Pulmonary artery endothelial cell (primary cell): ENCODE measurements at regions not wholly inside any gene's neighbourhood (a gene's known extent, or its start where the extent isn't known, plus 50 kb on each side); places are given as distances from the start of the nearest gene placed in this dataset.
"Not testable (repeated sequence)": the region's sequence is repeated elsewhere in the genome, so short reads cannot be mapped to it uniquely, and the experiment has no call there.

Experiments
- DNase-seq: peaks from one replicate; pipeline ENCODE4 v3.0.0-alpha.2; 2011; ENCODE audit warnings: low read depth, low spot score

DNA sequence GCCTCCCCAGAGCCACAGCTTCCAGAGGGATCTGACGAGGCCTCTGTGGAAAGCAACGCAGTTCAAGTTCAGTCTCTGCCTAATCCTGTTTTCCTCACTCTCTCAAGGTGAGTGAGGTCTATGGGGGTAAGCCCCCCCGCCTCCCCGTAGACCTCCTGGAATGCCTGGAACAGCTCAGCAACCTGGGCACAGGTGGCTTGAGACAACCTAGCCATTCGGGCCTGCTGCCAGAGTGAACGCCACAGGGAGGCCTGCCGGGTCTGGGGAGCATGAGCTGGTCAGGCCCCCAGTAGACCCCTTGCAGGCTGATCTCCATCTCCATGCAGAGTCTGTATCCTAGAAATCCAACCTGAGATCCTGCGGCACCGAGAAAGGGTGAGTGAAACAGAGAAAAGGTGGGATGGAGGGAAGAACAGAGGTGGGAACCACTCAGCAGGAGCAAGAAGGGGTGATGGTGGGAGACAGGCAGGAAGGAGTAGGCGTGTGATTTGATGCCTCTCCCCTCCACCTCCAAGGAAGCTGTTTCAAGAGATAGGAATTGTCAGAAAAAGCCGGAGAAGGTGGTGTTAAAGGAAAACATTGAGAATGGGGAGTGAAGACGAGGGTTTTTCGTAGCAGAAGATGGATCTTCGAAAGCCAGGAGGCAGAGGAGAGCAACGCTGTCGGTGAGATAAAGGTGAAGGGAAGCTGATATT, 123.1 kb upstream of the PRMT8 start:
- DNase-seq: no peak

DNA sequence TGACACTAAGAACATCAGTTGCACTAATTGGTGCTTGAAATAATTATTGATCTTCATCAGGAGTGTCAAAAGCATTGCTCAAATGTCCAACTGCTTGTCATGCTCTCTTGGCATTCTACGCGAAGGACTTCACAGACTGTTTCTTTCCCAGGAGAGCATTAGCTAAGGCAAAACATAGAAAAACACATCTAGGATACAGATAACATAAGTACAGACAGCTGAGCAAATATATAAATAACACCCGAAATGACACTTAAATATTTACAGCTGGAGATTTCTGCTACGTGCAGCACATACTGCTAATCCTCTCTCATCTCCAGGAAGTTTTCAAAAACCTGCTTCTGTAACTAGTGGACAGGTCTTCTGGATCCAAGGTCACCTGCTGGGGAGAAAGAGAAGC, 120.0 kb upstream of the PRMT8 start:
- DNase-seq: no peak

DNA sequence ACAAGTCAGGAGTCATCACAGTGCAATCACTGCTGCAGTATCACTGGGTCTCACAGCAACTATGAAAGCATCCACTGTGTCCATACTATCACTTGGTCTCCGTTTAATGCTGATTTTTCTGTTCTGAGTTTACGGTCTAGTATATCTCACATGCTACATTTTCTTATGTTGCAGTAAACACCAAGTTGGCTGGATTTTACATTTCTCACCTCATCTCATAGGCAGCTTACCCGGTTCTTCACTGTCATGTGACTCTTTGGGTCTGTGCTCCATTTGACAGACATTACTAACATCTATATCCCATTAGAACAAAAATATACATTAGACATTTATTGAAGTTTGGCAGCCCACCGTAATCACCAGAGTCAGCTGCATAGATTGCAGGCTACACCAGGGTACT, 115.7 kb upstream of the PRMT8 start:
- DNase-seq: no peak

- DNase-seq: no peak
Measured at GRCh38 chr12:3376779-3377455, 114.1 kb upstream of the PRMT8 start.

- no peak for DNase-seq
Measured at GRCh38 chr12:3378655-3379054, 112.3 kb upstream of the PRMT8 start.

DNA sequence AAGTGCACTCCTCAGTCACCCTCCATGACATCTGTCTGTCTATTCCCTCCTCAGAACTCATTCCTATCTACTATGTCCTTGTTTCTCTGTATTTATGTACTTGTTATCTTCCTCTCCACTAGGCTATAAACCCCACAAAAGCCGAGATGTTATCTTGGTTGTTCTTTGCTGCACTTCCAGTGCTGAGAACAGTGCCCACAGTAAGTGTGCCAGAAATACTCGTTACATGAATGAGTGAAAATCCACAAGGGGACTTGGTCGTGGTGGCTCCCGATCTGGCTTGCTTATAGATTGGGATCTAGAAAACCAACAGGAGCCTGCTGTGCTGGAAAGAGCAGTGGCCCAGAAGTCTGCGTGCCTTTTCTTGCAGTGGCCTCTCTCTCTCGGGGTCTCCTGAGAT, 111.9 kb upstream of the PRMT8 start:
- DNase-seq: no peak

GRCh38 chr12:3380200-3381043, 110.6 kb upstream of the PRMT8 start:
- DNase-seq: no peak

DNA sequence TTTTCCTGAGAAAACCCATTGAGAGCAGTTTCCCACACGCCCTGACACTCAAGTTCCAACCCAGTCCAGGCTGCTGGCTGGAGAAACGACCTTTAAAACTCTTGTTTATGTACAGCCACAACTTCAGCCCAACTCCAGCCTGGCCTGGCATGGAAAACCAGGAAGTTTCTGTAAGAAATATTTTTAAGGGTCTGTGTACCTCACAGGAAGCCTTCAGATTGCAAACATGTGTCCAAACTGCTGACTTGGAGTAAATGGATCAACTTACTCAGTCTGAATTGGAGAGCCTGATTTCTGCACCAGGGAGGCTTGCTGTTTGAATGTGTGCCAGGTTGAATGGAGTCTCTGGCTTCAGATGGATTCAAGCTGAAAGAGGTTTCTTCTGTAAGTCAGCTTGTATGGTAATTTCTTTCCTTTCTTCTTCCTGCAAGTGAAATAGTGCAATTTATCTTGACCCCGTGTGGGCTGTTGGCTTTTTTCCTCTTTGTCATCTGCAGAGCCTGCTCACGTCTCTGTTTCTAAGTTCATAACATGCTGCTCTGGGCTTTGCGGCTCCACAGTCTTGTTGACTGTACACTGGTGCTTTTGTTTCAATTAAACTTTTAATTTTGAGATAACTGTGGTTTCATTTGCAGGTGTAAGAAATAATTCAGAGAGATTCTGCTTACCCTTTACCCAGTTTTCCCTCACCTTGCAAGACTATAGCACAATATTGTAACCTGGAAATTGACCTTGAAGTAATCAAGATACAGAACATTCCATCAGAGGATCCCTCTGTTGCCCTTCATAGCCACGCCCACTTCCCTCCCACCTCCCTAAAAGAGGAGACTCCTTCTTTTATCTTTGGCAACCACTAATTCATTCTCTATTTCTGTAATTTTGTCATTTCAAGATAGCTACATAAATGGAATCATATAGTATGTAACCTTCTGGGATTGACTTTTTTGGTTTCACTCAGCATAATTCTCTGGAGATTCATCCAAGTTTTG, 109.7 kb upstream of the PRMT8 start:
- no peak for DNase-seq

GRCh38 chr12:3389986-3390385, 101.0 kb upstream of the PRMT8 start:
- DNase-seq: no peak

GRCh38 chr12:3397596-3397995, 93.4 kb upstream of the PRMT8 start:
- DNase-seq: not testable (repeated sequence)

GRCh38 chr12:3398196-3398789, 92.7 kb upstream of the PRMT8 start:
- DNase-seq: no peak

- DNase-seq: no peak
Measured at GRCh38 chr12:3405821-3406220, 85.2 kb upstream of the PRMT8 start.

DNA sequence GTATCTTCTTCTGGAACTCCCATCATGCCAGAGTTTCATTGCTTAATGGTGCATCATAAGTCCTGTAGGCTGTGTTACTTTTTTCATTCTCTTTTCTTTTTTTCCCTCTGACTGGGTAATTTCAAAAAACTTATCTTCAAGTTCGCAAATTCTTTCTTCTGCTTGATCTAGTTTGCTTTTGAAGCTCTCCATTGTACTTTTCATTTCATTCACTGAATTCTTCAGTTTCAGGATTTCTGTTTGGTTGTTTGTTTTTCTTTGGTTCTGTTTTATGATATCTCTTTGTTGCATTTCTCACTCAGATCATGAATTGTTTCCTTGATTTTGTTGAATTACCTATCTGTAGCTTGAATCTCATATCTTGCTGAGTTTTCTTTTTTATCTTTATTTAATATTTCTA, 83.3 kb upstream of the PRMT8 start:
- DNase-seq: no peak

GRCh38 chr12:3409662-3410061, 81.3 kb upstream of the PRMT8 start:
- DNase-seq: no peak

GRCh38 chr12:3416159-3416558, 74.8 kb upstream of the PRMT8 start:
- DNase-seq: no peak

GRCh38 chr12:3416670-3417069, 74.3 kb upstream of the PRMT8 start:
- no peak for DNase-seq

- DNase-seq: no peak
Measured at GRCh38 chr12:3417113-3417512, 73.9 kb upstream of the PRMT8 start.

DNA sequence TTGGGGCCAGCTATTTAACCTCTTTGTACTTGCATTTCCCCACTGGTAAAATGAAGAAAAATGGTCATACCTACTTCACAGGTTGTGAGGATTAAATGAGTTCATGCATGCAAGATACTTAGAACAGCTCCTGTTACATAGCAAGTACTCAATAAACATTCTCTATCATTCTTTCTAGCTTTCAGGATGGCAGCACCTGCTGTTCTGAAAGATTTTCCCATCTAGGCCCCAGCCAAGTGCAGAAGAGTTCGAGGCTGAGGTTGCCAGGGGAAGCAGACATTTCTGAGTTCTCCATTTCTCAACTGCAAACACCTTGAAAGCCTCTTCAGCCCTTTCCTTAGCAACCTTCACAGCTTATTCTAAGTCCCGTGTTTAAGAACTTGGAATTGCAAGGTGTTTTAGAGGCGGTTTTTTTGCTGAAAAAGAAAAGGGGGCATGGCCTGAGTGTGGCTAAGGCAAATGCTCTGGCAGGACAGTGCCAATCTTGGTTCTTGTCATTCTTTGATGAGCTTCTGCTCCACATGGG, 73.0 kb upstream of the PRMT8 start:
- DNase-seq: no peak

- DNase-seq: no peak
Measured at GRCh38 chr12:3418609-3419390, 72.2 kb upstream of the PRMT8 start.

DNA sequence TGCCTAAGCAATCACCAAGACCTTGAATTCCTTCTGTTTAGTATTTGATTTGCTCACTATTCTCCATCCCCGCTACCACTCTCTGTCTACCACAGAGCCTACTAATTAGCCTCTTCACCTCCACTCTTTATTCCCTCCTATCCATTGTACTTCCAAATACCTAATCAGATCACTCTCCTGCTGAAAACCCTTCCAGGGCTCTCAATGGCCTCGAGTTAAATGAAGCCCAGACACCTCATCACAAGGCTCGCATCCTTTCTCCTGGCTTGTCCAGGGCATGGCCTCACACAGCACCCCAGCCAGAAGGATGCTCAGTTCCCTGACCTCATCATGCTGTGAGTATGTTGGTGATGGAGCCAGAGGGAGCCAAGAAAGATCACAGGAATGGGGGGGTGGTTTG, 71.4 kb upstream of the PRMT8 start:
- no peak for DNase-seq
